ENCODE measurements at regions not wholly inside any gene's neighbourhood (a gene's known extent, or its start where the extent isn't known, plus 50 kb on each side); places are given as distances from the start of the nearest gene placed in this dataset.

DNA sequence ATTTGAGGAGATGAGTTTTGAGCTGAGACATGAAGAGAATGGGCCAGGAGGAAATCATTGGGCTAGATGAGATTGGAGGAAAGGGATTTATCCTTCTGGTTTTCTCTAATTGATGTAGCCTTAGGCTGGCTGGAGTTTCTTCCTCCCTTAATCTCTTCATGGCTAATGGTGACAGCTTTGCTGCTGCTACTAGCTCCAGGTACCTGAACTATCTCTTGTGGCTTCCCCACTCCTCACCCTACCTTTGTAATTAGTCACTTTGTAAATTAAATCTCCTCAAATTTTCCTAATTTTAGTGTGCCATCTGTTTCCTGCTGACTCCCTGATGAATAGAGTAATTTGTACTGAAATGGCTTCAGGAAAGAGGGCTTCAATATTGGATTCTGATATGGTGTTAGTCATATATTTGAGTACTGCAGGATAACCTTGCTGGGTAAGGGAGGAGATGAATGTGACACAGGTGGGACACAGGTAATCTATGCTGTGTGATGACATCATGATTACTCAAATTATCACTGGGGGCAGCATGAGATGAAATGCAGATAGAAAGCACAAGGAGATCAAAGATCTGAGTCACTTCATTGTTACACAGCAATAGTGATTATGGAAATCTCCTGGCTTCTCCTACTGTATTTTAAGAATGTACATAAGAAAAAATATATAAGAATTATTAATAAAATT lies 1134.1 kb upstream of the DDX18 start:
- TF ChIP-seq, protein P1, sequence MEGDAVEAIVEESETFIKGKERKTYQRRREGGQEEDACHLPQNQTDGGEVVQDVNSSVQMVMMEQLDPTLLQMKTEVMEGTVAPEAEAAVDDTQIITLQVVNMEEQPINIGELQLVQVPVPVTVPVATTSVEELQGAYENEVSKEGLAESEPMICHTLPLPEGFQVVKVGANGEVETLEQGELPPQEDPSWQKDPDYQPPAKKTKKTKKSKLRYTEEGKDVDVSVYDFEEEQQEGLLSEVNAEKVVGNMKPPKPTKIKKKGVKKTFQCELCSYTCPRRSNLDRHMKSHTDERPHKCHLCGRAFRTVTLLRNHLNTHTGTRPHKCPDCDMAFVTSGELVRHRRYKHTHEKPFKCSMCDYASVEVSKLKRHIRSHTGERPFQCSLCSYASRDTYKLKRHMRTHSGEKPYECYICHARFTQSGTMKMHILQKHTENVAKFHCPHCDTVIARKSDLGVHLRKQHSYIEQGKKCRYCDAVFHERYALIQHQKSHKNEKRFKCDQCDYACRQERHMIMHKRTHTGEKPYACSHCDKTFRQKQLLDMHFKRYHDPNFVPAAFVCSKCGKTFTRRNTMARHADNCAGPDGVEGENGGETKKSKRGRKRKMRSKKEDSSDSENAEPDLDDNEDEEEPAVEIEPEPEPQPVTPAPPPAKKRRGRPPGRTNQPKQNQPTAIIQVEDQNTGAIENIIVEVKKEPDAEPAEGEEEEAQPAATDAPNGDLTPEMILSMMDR (IDR thresholded peaks at IDR 0.05; ENCODE audit: insufficient read depth, low read depth, low read length): no peak
- TF ChIP-seq EZH2 (IDR thresholded peaks at IDR 0.05; ENCODE audit: insufficient read depth, low read length): no peak
